GM19324 (cell line): ENCODE measurements at regions not wholly inside any gene's neighbourhood (a gene's known extent, or its start where the extent isn't known, plus 50 kb on each side); places are given as distances from the start of the nearest gene placed in this dataset.
"Not testable (repeated sequence)": the region's sequence is repeated elsewhere in the genome, so short reads cannot be mapped to it uniquely, and the experiment has no call there.

ENCODE experiments used
- ATAC-seq: cut with Tn5 transposase; IDR thresholded peaks from one replicate; pipeline ENCODE4 v1.9.1; 2021; ENCODE audit warnings: mild to moderate bottlenecking, moderate library complexity; ENCODE audit not compliant: unreplicated experiment, low FRiP score

DNA sequence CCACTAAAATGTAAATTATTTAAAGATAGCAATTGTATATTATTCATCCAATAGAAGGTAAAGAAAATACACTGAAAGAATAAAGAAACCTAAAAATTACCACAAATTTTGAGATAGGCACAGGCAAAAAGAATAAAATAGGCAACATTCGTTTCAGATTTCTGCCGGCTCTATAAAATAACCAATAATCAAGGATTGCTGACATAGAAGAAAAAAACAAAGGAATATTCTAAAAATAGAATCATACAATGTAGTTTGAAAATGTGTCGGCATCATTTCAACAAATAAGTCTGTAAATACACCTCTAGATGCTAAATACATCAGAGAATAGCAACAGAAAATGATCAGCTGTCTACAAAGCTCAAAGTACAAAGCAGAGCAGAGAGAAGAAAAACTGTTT lies 973.3 kb downstream of the EPHA7 start:
- ATAC-seq, result no peak

DNA sequence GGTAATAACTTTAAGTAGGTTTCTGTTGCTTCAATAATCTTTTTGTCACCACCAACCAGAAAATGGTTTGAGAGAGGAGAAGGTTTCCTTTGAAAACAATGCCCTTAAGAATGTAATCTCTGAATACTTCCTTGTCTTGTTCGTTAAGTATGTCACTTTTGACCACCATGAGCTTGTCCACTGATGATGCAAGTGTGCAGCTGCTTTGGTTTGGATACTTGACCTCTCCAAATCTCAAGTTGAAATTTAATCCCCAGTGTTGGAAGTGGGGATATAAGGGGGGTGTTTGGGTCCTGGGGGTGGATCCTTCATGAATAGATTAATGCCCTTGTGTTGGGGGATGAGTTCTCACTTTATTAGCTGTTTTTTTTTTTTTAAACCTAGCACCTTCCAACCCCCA lies 985.4 kb downstream of the EPHA7 start:
- ATAC-seq, result no peak

DNA sequence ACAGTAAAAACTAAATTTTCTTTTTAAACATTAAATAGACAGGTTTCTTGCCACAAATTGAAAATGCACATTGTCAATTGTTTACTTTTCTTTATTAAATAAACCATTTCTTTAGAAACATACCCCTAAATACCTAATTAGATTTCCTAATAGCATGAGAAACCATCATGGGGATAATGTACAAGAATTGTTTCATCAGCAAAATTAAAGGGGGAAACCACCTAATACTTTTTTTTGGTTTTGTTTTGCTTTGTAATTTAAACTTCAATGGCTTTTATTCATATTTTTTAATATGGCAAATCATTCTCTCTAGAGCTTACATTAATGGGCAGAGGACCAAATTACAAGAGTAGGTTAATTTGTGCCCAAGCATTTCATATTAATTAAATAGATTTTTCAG lies 987.9 kb downstream of the EPHA7 start:
- no peak for ATAC-seq

DNA sequence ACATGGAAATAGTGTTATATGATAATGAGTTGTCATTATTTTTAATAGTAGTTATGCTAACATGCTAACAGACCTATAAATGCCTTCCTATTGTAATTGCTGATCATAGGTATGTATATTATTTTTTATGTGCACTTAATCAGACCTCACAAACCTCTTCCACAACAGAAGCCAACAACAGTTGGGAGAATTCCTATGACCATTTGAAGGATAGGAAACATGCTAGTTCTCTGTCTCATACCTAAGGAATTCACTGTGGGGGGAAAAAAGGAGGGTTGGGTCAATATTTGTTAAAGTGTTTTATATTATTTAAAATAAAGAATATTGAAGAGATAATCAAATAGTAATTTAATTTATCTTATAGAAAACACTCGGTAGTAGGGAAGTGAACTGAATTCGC lies 990.9 kb downstream of the EPHA7 start:
- ATAC-seq, result no peak

DNA sequence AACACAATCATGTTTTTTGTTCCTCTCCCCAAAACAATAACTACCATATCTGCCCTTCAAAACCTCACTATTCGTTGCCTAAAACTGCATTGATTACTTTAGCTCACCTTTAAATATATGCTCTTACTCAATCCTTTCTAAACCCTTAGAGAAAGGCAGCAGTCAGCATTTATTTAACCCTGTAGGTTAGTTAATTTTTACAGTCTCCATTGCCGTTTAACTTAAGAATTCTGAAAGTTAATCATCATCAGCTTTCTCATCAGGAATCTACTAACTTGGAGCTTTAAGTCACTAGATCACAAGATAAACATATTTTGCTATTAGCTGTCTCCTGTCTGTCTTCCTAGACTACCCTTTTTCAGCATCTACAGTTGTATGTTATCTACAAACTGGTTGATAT lies 991.9 kb downstream of the EPHA7 start:
- ATAC-seq, result no peak

DNA sequence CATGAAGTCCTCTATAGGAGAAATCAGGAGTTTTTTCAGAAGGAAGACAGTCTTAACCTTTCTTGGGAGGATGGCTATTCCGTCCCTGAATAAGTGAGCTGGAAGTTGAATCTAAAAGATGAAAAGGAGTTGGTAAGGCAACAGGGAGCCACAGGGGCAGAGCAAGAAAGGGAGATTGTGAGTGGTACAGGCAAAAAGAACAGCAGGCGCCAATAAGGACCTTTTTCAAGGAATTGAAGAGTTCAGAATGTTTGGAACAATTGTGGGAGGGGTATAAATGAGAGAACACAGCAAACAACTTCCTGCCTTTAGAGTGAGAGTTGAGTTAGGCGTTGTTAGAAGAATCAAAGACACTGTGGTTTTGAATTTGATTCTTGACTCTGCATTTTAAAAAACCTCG lies 1003.7 kb downstream of the EPHA7 start:
- ATAC-seq, result no peak

DNA sequence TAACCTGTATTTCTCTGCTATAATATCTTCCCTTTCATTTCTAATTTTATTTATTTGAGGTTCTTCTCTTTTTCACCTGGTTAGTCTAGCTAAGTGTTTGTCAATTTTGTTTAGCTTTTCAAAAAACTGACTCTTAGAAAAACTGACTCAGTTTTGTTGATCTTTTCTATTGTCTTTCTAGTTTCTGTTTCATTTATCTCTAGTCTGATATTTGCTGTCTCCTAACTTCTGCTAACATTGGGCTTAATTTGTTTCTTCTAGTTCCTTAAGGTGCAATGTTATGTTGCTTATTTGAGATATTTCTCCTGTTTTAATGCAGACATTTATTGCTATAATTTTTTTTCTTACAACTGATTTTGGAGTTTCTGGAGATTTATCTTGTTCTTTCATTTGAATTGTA lies 1011.0 kb downstream of the EPHA7 start:
- ATAC-seq, result no peak

DNA sequence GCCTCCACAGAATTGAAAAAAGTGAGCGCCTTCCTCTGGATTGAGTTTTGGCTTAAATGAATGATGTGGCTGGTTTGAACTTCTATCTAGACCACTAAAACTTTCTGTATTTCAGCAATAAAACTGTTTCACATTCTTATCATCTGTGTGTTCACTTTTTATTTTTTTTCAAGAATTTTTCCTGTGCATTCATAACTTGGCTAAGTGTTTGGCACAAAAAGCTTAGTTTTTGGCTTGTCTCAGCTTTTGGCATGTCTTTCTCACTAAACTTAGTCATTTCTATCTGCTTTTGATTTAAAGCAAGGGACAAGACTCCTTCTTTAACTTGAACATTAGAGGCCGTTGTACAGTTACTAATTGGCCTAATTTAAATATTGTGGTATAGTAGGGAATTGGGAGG lies 1015.1 kb downstream of the EPHA7 start:
- ATAC-seq, result no peak

DNA sequence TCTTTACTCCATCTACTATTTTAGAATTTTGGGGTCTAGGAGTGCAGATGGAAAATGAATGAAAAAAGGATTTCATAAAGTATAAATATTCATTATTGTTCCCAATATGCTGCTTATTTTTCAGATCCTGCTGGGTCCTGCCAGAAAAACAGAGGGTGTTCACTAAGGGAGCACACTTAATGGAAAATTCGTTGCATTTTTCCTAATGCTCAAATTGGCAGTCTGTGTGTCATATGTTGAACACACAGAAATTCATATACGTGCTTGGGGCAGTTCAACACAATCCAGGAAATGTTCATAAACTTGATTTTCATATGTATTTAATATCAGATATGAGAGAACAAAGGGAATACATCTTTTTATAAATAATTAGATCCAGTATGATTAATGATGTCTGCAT lies 1019.4 kb downstream of the EPHA7 start:
- ATAC-seq, result no peak

DNA sequence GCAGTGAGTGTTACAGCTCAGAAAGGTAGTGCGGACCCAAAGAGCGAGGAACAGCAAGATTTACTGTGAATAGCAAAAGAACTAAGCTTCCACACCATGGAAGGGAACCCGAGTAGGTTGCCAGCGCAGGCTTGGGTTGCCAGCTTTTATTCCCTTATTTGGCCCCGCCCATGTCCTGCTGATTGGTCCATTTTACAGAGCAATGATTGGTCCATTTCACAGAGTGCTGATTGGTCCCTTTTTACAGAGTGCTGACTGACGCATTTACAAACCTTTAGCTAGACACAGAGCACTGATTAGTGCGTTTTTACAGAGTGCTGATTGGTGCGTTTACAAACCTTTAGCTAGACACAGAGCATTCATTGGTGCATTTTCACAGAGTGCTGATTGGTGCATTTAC lies 1030.7 kb downstream of the EPHA7 start:
- ATAC-seq, result not testable (repeated sequence)

DNA sequence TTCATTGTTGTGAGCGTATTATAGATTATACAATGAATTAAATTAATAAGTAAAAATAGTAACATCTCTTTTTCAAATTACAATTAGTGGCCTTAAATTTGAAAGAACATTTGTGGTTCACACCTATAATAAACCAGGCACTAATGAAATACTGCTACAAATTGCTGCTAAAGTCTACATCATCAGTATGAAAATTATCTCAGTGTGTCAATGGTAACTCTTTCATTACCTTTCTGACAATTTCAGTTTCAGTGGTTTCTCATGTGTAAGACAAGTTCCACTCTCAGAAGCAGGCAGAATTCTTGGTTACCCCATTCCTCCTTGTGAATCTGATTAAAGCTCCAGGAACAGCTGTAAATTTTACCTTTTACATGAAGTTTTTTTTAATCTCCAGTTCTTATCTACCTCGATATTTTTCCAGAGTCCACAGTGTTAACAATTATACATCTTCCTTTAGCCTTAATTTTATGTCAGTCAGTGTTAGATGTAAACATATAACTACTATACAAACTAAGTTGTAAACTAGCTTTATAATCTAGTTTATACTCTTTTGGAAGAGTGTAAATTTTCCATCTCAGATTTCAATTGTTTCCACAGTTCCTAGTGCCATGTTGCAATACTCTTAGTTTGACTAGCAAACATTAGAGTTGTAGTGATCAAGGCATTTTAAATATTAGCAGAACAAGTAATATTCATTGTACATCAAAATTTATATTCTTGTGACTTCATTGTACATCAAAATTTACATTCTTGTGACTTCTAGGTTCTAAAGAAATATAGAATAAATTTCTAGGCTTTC lies 1038.4 kb downstream of the EPHA7 start:
- no peak for ATAC-seq

DNA sequence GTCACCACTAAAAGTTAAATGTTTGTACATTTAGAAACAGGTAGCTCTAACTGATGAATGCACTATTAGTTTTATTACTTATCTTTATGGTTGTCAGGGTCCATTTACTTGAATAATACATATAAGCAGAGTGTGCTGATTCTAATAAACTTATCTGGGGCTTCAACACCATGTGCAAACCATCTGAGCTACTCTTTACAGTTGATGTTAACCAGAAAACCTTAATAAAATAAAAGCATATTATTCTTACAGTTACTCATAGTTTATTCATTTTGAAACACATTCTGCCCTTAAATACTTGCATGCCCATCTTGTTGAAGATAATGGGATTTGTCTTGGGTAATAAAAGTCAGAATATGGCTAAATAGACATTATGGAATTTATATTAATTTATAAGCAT lies 1042.2 kb downstream of the EPHA7 start:
- no peak for ATAC-seq

DNA sequence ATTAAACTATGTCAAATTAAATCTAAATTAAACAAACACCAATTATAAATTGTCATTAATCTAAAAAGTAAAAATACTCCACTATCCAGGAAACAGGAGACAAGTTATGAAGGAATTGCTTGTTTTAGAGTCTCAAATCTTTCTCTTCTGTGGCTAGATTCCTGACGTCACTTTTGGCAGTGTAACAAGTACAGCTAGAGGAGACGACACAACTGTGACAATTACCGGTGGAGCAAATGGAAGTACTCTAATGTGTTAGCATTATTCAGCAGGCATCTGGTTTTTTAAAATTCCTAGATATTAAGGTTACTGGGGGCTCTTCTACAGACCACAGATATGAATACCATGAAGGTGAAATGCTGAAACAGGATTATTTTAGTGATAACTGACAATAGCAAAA lies 1042.7 kb downstream of the EPHA7 start:
- ATAC-seq, result no peak

DNA sequence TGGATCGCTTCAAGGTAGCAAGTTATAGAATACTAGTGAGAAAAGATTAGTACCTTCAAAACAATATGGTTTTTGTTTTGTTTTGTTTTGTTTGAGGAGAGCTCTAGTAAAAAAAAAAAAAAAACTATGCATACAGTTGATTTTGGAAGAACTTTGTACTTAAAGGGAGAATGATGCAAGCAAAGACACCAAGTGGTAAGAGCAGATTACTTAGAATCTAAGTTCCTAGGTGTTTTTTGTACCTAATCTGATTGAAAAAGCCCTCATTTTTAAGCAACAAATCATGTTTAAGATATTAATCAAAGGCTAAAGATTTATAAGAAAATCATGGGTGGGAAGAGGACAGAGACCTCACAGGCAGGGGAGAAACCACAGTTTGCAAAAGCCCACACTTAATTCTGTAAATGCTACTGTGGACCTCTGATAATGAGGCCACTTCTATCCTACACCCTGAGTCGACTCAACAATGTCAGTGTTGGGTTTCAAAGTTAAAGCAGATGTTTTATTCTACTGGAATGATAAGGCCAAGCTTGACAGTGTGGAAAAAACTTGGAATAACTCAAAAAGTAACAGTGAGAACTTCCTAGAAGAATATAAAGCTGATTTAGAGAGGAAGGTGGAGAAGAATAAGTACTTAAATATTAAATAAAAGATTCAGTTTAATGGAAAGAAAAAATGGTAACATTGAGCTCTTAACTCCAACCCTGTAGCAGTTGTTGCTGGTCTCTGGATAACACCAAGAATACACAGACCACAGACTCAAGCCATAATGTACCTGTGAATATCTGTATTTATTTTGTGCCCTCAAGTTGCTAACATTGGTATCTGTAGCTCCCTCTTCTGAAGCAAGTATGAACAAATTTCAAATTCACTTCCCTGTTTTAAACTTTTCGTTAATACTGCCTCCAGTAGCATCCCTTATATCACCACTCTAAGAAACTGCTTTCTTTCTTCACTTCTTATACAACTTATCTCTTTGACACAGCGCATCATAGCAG lies 1047.8 kb downstream of the EPHA7 start:
- no peak for ATAC-seq

DNA sequence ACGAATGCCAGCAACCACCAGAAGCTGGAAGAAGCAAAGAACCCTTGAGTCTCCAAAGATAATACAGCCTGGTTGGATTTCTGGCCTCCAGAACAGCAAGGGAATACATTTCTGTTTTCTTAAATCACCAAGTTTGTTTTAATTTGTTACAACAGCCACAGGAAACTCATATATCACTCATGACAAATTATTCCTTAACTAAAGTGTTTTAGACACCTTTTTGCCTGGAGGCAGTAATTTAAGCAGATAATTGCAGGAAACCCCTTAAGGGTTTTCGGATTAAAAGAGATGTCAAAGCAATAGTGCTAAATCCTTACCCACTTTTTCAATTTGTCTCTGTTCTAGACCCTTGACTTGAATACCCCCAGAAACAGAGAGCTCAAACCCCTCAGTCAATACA lies 1050.0 kb downstream of the EPHA7 start:
- ATAC-seq, result no peak

DNA sequence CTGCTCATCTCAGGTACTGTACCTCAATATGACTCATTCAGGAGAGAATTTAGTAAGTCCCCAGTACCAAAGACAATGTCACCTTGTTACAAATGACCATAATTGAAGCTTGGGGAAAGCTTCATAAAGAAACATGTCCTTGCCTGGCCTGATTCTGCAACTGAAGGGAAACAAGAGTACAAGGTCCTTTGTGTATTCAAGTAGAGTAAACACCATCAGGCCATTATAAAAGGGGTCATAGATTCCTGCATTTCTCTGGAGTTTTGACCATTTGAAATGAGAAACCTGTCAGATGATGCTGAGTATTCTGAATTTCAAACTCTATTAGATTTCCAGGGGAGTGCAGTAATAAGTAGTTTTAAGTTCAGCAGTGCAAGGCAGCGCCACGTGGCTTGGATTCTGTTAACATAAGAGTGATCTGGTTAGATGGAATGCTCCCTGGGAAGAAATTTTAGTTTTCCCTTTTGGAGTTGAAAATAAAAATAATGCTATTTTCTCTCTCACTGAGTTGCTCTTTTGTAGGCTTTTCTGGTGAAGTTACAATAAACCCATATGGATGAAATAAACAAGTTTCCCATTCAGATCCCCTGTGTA lies 1054.3 kb downstream of the EPHA7 start:
- ATAC-seq, result no peak

DNA sequence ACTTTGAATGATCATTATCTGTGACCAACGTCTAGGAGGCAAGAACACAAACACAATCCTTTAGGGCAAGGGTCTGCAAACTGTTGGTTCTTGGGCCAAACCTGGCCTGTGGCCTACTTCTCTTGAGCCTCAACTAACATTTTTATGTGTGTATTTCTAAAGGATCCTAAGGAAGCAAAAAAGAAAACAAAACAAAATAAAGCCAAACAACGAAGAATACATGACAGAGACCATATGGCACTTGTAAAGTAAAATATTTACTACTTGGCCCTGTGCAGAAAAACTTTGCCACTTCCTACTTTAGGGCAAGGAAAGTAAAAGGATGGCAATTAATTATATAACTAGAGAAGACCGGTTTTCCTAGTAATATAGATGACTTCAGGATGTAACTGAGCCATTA lies 1056.2 kb downstream of the EPHA7 start:
- ATAC-seq, result no peak

DNA sequence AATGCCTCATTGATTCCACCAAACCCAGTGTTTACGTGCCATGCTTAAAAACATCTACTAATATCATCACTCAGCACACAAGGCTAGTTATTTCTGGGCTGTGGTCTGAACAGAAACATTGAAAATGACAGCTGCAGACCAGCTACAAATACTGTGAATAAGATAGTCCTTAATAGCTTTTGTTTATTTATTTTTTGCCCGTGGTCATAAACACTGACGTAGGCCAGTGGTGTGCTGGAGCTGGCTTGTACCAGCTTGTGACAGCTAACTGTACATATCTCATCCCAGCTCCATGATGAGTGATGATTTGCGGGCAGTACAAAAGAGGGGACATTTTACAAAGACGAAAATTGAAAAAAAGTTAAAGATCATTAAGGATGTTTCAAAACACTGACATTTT lies 1057.0 kb downstream of the EPHA7 start:
- ATAC-seq, result no peak

DNA sequence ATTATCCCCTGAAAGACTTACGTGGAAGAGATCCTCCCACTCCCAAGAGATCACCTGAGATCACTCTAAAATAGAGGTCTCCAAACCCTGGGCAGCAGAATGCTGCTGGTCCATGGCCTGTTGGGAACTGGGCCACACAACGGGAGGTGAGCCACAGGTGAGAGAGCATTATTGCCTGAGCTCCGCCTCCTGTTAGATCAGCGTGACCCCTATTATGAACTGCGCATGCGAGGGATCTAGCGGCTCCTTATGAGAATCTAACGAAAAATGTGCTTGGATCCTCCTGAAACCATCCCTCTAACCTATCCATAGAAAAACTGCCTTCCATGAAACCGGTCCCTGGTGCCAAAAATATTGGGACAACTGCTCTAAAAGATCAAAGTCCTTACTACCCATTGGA lies 1057.4 kb downstream of the EPHA7 start:
- no peak for ATAC-seq

DNA sequence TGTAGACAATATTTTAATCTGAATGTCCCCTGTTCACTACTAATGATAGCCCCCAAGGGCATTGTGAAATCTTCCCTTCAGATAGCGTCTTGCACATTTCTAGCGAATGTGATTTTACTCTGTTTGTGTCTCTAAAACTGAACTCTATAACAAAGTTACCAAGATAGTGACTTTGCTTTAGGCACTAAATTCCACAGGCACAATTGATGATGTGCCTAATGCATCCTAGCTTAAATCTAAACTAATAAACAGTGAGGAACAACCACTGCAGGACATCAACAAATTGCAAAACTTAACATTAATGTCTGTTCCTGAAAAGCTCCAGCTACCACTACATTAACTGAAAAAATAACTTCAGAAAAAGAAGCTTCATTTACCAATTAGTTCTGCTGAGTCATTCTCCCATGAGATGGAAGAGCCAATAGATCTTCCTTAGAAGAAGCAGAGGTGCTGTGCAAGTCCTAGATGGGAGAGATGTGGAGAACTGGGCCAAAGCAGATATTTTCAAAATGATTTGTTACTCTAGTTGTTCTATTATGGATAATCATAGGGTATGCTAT lies 1065.0 kb downstream of the EPHA7 start:
- ATAC-seq, result no peak

DNA sequence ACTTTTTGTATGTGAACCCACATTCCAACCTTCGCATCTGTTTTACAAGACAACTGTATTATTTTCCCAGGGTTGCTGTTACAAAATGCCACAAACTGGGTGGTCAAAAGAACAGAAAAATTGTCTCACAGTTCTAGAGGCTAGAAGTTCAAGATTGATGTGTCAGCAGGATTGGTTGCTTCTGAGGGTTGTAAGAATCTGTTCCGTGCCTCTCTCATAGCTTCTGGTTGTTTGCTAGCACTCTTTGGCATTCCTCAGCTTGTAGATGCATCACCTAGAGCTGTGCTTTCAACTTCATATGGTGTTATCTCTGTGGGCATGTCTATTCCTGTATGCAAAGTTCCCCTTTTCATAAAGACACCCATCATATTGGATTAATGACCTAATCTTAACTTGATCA lies 1067.2 kb downstream of the EPHA7 start:
- no peak for ATAC-seq
